ENCODE measurements at regions not wholly inside any gene's neighbourhood (a gene's known extent, or its start where the extent isn't known, plus 50 kb on each side); places are given as distances from the start of the nearest gene placed in this dataset.

DNA sequence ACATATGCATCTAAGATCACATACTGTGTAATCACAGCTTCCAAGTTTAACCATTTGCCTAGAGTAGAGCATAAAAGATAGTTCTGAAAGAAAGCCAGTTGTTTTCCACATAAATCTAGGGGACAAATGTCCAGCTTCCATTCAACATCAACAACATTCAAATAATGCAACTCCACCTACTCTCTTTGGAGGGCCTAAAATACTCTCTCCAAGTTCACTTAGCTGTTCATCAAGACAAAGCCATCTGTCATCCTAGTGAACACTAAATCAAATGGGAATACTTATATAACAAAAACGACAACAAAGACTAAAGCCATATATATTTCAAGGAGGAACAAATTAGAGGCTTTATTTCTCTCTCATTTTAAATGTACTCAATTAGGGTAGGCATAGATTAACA lies 221.5 kb upstream of the CDH2 start (continued):
- TF ChIP-seq, protein P1, sequence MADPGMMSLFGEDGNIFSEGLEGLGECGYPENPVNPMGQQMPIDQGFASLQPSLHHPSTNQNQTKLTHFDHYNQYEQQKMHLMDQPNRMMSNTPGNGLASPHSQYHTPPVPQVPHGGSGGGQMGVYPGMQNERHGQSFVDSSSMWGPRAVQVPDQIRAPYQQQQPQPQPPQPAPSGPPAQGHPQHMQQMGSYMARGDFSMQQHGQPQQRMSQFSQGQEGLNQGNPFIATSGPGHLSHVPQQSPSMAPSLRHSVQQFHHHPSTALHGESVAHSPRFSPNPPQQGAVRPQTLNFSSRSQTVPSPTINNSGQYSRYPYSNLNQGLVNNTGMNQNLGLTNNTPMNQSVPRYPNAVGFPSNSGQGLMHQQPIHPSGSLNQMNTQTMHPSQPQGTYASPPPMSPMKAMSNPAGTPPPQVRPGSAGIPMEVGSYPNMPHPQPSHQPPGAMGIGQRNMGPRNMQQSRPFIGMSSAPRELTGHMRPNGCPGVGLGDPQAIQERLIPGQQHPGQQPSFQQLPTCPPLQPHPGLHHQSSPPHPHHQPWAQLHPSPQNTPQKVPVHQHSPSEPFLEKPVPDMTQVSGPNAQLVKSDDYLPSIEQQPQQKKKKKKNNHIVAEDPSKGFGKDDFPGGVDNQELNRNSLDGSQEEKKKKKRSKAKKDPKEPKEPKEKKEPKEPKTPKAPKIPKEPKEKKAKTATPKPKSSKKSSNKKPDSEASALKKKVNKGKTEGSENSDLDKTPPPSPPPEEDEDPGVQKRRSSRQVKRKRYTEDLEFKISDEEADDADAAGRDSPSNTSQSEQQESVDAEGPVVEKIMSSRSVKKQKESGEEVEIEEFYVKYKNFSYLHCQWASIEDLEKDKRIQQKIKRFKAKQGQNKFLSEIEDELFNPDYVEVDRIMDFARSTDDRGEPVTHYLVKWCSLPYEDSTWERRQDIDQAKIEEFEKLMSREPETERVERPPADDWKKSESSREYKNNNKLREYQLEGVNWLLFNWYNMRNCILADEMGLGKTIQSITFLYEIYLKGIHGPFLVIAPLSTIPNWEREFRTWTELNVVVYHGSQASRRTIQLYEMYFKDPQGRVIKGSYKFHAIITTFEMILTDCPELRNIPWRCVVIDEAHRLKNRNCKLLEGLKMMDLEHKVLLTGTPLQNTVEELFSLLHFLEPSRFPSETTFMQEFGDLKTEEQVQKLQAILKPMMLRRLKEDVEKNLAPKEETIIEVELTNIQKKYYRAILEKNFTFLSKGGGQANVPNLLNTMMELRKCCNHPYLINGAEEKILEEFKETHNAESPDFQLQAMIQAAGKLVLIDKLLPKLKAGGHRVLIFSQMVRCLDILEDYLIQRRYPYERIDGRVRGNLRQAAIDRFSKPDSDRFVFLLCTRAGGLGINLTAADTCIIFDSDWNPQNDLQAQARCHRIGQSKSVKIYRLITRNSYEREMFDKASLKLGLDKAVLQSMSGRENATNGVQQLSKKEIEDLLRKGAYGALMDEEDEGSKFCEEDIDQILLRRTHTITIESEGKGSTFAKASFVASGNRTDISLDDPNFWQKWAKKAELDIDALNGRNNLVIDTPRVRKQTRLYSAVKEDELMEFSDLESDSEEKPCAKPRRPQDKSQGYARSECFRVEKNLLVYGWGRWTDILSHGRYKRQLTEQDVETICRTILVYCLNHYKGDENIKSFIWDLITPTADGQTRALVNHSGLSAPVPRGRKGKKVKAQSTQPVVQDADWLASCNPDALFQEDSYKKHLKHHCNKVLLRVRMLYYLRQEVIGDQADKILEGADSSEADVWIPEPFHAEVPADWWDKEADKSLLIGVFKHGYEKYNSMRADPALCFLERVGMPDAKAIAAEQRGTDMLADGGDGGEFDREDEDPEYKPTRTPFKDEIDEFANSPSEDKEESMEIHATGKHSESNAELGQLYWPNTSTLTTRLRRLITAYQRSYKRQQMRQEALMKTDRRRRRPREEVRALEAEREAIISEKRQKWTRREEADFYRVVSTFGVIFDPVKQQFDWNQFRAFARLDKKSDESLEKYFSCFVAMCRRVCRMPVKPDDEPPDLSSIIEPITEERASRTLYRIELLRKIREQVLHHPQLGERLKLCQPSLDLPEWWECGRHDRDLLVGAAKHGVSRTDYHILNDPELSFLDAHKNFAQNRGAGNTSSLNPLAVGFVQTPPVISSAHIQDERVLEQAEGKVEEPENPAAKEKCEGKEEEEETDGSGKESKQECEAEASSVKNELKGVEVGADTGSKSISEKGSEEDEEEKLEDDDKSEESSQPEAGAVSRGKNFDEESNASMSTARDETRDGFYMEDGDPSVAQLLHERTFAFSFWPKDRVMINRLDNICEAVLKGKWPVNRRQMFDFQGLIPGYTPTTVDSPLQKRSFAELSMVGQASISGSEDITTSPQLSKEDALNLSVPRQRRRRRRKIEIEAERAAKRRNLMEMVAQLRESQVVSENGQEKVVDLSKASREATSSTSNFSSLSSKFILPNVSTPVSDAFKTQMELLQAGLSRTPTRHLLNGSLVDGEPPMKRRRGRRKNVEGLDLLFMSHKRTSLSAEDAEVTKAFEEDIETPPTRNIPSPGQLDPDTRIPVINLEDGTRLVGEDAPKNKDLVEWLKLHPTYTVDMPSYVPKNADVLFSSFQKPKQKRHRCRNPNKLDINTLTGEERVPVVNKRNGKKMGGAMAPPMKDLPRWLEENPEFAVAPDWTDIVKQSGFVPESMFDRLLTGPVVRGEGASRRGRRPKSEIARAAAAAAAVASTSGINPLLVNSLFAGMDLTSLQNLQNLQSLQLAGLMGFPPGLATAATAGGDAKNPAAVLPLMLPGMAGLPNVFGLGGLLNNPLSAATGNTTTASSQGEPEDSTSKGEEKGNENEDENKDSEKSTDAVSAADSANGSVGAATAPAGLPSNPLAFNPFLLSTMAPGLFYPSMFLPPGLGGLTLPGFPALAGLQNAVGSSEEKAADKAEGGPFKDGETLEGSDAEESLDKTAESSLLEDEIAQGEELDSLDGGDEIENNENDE (IDR thresholded peaks at IDR 0.05; ENCODE audit: insufficient replicate concordance, low read length), result no peak
- TF ChIP-seq POU5F1 (IDR thresholded peaks at IDR 0.05; ENCODE audit: low read depth, low read length) (no peak), MAFK (IDR thresholded peaks at IDR 0.05; ENCODE audit: low read depth, low read length) (no peak), CTCF (IDR thresholded peaks at IDR 0.05; ENCODE audit: control extremely low read depth in 1 of 3, insufficient read depth in 1 of 3, low read depth in 1 of 3, low read length in 3 of 3) (no peak), TEAD4 (IDR thresholded peaks at IDR 0.05; ENCODE audit: low read depth, low read length) (no peak), FOSL1 (IDR thresholded peaks at IDR 0.05; ENCODE audit: insufficient read depth, low read depth, low read length) (no peak), NRF1 (IDR thresholded peaks at IDR 0.05; ENCODE audit: low read depth, low read length) (no peak), EGR1 (IDR thresholded peaks at IDR 0.05; ENCODE audit: borderline replicate concordance, low read depth, low read length) (no peak), SP4 (IDR thresholded peaks at IDR 0.05; ENCODE audit: low read length) (no peak), PHF8 (conservative IDR thresholded peaks at IDR 0.05; ENCODE audit: low read depth, low read length) (no peak)
